ENCODE measurements at regions not wholly inside any gene's neighbourhood (a gene's known extent, or its start where the extent isn't known, plus 50 kb on each side); places are given as distances from the start of the nearest gene placed in this dataset.
"Not testable (repeated sequence)": the region's sequence is repeated elsewhere in the genome, so short reads cannot be mapped to it uniquely, and the experiment has no call there.

DNA sequence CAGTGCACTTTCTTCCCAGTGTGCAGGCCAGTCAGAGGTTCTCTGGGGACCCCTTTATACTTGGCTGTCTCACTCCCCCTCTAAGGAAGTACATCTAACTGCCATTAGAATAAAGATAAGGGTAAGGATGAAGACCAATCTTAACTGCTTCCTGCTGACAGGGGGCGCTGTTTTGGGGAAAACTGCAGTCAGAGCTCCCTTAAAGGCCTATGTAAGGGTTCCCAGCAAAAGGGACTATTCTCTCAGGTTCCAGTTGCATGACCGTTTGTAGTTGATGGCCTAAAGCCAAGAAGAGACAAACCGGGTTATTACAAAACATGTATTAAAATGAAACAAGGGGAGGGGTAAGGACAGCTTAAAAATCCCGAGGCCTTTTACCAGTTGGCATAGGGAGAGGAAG lies 115.6 kb upstream of the SPIN4 start:
- no peak for DNase-seq (ENCODE audit: low read depth)

DNA sequence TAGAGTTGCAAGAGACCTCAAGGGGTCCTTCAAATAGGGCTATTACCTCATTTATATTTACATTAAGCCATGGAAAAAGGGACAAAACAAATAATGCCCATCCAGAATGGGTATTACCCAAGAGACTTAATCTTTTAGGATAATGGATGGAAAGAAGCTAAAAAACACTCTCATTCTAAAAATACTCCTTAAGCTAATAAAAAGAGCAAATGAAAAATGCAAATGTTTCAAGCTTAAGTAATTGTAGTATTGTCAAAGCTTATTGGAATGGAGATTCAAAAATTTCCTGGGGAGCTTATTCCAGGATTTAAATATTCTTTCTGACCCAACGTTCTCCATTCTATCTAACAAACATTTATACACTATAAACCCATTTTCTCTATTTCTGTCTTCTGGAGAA lies 107.8 kb upstream of the SPIN4 start:
- no peak for DNase-seq (ENCODE audit: low read depth)

DNA sequence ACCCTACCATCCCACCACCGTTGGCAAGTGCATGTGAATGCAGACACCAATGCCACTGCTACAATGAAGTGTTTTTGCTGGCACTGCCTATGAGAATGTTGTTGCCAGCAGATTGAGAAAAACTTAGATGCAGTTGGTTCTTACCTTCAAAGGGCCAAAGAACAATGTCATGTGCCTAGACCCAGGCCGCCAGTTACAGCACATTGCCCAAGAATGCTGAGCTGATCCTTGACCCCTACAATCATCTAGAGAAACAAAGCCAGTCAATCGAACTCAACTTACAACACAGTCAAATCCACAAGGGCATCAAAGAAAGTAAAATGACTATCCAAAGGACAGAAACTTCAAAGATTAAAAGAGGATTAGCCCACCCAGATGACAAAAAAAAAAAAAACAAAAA lies 102.4 kb upstream of the SPIN4 start:
- DNase-seq (ENCODE audit: low read depth), result no peak

DNA sequence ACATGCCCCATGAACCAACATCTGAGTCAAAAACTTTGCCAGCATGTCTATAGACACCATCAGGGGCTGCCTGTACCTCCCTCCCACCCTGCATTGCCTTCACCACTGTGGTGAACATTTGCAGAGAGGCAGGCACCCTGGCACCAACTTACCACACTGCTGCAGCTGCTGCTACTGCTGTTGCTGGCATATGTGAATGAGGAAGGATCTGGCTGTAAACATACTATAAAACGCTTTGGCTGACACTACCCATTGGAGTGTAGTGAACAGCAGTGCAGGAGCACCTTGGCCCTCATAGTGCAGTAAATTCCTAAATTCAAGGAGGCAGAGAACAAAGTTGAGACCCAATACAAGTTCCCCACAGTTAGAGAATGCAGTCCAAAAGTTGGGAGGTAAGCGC lies 90.6 kb upstream of the SPIN4 start:
- no peak for DNase-seq (ENCODE audit: low read depth)

DNA sequence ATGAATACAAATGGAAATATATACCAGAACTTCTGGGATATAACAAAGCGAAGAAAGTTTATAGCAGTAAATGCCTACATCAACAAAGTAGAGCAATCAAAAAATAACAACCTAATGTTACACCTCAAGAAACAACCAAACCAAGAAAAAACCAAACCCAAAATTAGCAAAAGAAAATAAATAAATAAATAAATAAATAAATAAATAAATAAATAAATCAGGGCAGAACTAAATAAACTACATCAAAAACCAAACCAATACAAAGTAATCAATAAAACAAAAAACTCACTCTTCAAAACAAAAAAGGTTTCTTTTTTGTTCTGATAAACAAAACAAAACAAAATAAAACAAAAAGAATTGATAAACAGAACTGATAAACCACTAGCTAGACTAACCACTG lies 88.4 kb upstream of the SPIN4 start:
- DNase-seq (ENCODE audit: low read depth), result no peak

DNA sequence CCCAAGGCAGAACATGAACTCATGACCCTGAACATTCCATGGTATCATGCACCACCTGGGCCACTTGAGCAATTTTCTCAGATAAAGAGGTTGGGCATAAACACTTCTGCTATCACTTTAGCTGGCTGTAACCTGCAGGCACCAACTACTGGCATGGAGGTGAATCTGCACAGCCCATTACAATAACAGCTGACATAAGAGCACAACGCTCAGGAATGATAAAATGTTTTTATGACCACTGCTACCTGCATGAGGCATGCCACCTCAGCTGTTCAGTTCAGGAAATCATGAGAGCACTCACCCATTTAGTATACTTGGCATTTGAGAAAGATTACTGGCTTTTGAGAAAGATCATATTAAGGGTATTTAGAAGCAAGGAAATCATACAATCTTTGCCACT lies 85.7 kb upstream of the SPIN4 start:
- DNase-seq (ENCODE audit: low read depth), result no peak

DNA sequence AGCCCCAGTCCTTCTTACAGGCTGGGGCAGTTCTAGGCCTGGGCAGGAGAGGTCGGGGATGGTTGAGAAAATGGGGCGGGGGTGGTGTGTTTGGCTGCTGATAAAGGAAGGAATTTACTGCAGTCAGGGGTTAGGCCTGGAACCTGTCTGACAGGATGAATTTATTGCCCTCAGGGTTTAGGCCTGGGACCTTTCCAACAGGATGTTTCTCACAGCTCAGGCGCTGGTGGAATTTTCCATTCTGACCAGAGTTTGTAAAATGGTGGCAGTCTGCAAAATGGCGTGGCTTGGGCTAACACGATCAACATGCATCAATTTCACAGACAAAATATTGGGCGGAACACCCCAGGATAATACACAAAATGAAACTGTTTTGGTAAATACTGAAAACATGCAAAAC lies 83.5 kb upstream of the SPIN4 start:
- no peak for DNase-seq (ENCODE audit: low read depth)

DNA sequence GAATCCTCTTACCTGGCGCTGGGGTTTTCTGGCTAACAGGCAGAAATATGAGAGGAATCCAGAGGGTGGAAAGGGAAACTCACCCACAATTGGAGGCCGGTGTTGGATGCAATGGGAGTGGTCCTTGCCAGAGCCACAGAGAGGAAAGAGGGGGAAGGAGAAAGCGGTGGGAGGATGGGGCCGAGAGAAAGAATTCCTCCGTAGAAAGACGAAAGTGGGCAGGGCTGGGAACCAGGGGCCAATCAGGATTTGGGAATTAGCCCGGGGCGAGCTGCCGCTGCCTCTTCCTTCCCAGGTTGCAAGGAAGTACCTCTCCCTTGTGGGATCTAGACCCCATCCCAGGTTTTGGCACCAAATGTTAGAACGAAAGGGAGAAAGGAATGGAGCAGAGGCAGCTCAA lies 83.1 kb upstream of the SPIN4 start:
- DNase-seq (ENCODE audit: low read depth), result no peak

DNA sequence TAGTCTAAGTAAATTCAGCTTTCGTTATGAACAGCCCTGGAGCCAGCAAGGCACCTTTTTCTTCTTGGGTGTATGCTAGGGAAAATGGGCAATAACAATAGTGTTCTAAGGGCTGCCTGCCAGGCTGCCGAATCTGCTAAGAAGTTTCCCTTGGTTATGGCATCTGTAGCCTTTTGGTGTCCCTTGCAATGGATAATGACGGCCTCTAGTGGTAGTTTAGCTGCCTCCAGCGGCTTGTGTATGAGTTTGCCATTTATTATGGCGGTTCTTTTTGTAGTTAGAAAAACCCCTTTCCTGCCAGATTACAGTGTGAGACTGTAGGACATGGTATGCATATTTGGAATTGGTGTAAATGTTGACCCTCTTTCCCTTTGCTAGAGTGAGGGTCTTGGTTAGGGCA lies 78.9 kb upstream of the SPIN4 start:
- no peak for DNase-seq (ENCODE audit: low read depth)

DNA sequence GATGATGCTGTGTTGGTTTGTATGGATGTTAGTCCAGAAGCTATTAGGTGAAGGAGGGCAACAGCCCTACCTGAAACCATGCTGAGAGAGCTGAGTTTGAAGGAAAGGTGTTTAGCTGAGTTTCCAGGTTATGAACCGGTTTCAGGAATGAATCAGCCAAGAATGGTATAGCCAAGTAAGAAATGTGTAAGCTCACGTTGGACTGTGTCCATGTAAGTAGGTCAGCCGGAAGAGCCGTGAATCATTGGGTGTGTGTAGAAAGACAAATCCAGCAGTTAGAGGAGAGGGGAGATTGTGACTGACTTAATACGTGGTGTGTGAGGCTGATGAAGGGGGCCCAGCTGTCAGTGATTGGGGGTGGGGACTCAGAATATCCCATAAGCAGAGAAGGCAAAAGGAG lies 77.2 kb upstream of the SPIN4 start:
- DNase-seq (ENCODE audit: low read depth), result no peak

DNA sequence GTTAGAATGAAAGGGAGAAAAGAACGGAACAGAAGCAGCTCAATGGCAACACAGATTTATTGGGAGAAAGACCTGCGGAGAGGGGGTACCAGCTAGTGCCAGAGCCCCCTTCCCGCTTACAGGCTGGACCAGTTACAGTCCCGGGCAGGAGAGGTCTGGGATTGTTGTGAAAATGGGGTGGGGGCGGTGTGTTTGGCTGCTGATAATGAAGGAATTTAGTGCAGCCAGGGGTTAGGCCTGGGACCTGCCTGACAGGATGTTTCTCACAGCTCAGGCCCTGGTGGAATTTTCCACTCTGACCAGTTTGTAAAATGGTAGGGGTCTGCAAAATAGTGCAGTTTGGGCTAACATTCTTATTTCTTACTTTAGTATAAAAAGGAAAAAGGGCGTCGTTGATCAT lies 75.4 kb upstream of the SPIN4 start:
- DNase-seq (ENCODE audit: low read depth), result no peak

DNA sequence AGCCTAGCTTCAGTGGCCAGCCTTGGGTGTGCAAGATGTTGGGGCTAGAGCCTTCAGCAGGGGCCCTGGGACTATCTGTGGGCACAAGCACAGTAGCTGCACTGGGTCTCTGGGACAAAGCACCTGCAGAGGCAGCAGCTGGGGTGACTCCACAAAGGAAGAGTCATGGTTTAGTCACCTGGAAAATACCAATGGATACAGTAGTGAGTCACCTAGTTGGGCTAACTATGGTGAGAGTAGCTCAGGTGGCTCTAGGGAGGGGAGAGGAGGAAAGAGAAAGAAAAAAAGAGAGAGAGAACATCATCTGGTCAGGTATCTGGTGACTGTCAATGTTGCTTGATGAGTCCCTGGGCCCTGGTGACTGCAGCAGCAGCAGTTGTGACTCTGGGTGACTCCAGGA lies 72.9 kb upstream of the SPIN4 start:
- DNase-seq (ENCODE audit: low read depth), result no peak

DNA sequence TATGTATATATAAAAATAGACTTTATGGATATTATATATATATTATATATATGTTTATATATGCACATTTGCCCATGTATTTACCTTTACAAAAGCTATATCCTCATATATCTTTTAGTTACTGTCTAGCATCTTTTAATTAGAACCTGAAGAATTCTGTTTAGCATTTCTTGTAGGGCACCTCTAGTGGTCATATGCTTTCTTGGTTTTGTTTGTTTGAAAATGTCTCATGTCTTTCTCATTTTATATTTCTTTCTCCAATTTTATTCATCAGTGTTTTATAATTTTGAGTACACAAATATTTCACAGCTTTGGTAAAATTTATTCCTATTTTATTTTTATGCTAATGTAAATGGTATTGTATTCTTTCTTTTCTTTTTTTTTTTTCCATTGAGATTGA lies 70.3 kb upstream of the SPIN4 start:
- DNase-seq (ENCODE audit: low read depth), result no peak

DNA sequence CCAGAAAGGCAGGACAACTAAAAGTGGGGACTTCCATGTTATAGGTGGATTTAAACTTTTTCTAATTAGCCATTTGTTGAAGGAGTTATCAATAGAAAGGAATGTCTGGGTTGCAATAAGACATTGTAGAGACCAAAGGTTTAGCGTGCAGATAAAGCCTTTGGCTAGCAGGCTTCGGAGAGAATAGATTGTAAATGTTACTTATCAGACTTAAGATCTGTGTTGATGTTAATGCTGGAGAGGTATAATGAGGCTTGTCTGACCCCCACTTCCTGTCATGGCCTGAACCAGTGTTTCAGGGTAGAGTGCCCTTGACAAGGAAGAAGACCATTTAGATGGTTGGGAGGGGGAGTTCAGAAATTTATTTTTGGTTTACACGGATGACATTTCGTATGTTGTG lies 67.1 kb upstream of the SPIN4 start:
- DNase-seq (ENCODE audit: low read depth), result no peak

DNA sequence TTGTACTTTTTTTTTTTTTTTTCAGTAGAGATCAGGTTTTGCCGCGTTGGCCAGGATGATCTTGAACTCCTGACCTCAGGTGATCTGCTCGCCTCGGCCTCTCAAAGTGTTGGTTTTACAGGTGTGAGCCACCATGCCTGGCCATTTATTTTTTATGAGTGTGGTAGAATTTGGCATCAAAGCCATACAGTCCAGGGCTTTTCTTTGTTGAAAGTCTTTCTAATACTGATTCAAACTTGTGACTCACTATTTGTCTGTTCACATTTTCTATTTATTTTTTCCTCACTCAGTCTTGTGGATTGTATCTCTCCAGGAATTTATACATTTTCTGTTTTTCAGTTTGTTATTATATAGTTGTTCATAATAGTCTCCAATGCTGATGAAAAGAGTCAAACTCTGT lies 66.5 kb upstream of the SPIN4 start:
- no peak for DNase-seq (ENCODE audit: low read depth)

DNA sequence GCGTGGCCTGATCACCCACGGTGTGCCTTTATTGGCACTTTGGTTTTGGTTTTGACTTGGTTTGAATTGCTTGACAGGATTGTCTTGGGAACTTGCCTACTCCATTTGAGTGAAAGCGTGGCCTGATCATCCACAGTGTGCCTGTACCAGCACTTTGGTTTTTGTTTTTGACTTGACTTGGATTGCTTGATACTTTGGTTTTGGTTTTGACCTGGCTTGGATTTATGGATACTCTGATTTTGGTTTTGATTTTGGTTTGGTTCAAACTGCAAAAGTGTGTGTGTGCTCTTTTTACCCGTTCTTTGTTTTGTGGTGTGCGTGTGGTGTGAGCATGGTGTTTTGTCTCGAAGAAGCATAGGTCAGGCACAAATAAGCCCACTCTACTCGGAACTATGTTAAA lies 58.8 kb upstream of the SPIN4 start:
- not testable (repeated sequence) for DNase-seq (ENCODE audit: low read depth)

DNA sequence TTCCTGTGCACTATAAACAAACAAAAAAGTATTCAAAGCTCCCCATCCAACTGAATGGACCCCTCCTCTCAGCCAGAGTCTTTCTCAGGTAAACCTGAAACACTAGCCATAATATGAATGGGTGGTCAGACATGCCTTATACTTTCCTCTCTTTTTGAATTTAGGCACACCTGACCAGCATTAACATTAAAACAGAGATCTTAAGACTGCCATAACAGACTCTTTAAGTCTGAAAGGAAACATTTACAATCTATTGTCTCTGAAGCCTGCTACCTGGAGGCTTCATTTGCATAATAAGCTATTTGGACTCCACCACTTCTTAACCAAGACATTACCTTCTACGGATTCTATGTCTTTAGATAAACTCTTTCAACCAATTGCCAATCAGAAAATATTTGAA lies 56.9 kb upstream of the SPIN4 start:
- no peak for DNase-seq (ENCODE audit: low read depth)

DNA sequence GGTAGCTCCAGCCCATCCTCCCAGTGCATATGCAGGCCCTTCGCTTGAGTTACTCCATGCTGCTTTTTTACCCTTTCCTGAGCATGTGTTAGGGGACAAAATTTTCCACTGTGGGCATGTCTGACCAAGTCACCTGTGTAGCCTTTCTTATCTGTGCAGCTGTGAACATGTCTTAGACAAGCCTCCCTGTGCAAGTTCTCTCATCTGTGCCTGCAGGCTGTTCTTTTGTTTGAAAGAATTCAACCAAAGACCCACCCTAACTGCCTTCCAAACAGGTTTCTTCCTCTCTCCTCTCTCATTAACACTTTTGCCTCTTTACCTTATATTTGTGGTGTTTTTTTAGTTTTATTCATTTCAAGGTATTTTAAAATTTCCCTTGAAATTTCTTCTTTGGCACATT lies 53.2 kb upstream of the SPIN4 start:
- no peak for DNase-seq (ENCODE audit: low read depth)

DNA sequence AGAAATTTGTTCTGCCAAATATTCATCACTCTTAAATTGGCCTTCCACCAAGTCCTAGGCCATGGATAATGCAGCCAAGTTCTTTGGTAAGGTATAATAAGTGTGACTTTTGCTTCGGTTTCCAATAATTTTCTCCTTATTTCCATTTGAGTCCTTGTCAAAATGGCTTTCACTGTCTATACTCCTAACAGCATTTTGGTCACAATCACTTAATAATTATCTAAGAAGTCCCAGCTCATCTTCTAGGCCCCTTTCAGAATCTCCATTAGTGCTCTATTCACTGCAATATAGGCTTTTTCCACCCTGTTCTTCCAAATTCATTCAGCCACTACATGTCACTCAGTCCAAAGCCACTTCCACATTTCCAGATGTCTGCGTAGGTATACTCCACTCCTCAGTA lies 51.0 kb upstream of the SPIN4 start:
- no peak for DNase-seq (ENCODE audit: low read depth)
